MCF 10A (cell line): ENCODE measurements at regions not wholly inside any gene's neighbourhood (a gene's known extent, or its start where the extent isn't known, plus 50 kb on each side); places are given as distances from the start of the nearest gene placed in this dataset.

Source experiments
- BruUV-seq: library from RNA; stranded (reverse); fragments of 400-500 nt; replicated peaks from 2 replicates; lab custom pipeline; 2021; lab: Mats Ljungman, UMichigan
- CTCF ChIA-PET: fragments of 300-600 bp; sonication (Branson Sonifier 250); formaldehyde crosslinking; extraction: SDS; loops from one replicate; lab custom pipeline; 2021; ENCODE audit warnings: antibody characterized with exemption, inconsistent platforms; lab: Yijun Ruan, JAX
- POLR2A ChIA-PET: fragments of 300-600, 350-650 bp; sonication (Branson Sonifier 250); formaldehyde crosslinking; extraction: SDS; loops from one replicate; lab custom pipeline; 2020; ENCODE audit warnings: antibody characterized with exemption, inconsistent platforms; lab: Yijun Ruan, JAX
- DNase-seq: peaks from one replicate; pipeline ENCODE4 v3.0.0-alpha.2; 2018; ENCODE audit not compliant: unreplicated experiment
- H3K27ac Mint-ChIP-seq: one replicate; pipeline ENCODE4 v1.8.0; 2022; ENCODE audit warnings: mild to moderate bottlenecking, low read depth, mixed read lengths; ENCODE audit not compliant: unreplicated experiment
- H3K27me3 Mint-ChIP-seq: one replicate; pipeline ENCODE4 v1.8.0; 2022; ENCODE audit warnings: mixed read lengths; ENCODE audit not compliant: insufficient read depth, unreplicated experiment
- H3K36me3 Mint-ChIP-seq: one replicate; pipeline ENCODE4 v1.8.0; 2022; ENCODE audit warnings: mild to moderate bottlenecking, moderate library complexity, mixed read lengths; ENCODE audit not compliant: insufficient read depth, unreplicated experiment
- H3K4me1 Mint-ChIP-seq: one replicate; pipeline ENCODE4 v1.8.0; 2022; ENCODE audit warnings: mixed read lengths; ENCODE audit not compliant: insufficient read depth, unreplicated experiment
- H3K4me3 Mint-ChIP-seq: one replicate; pipeline ENCODE4 v1.8.0; 2022; ENCODE audit warnings: mild to moderate bottlenecking, moderate library complexity, mixed read lengths; ENCODE audit not compliant: unreplicated experiment
- H3K9me3 Mint-ChIP-seq: one replicate; pipeline ENCODE4 v1.8.0; 2022; ENCODE audit warnings: mixed read lengths; ENCODE audit not compliant: unreplicated experiment
- intact Hi-C: fragments of 100-400 bp; cut with micrococcal nuclease; formaldehyde crosslinking; loops from 2 replicates; pipeline ENCODE4 v1.14.1; 2022
- TF ChIP-seq, protein P1 (sequence below): fragments of 200-600 bp; IDR thresholded peaks from one replicate; pipeline ENCODE4 v1.8.0; 2022; ENCODE audit warnings: antibody characterized with exemption, mild to moderate bottlenecking; ENCODE audit not compliant: unreplicated experiment

DNA sequence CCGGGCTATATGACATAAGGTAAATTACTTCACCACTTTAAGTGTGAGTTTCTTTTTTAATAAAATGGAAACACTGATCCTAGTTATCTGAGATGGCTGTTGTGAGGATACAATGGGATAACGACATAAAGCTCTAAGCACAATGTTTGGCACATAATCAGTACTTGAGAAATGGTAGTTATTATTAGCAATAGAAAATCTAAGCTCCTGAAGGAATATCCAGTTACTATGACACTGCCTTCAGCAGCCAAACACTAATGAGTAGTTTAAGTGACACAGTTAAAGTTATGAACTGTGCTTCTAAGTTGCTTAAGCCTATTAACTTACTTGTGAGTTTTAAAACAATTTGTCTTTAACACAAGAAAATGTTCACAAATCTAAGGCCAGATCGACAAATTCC, 96.8 kb downstream of the ELAPOR2 start:
- DNase-seq = no peak
- BruUV-seq = no TSS peak
- intact Hi-C loops = no loop called here
- no peak overlapping the region for H3K27ac Mint-ChIP-seq
- ChIA-PET POLR2A (no interaction called here), CTCF (interaction anchor here (1.2 to 1.5 kb wide), 2 partner anchors 12 to 186 kb away, joined by 4 to 7 read pairs; no protein-coding TSS in a partner anchor)
- no peaks in the 10 kb centered on the region for H3K9me3 Mint-ChIP-seq
- TF ChIP-seq, protein P1, sequence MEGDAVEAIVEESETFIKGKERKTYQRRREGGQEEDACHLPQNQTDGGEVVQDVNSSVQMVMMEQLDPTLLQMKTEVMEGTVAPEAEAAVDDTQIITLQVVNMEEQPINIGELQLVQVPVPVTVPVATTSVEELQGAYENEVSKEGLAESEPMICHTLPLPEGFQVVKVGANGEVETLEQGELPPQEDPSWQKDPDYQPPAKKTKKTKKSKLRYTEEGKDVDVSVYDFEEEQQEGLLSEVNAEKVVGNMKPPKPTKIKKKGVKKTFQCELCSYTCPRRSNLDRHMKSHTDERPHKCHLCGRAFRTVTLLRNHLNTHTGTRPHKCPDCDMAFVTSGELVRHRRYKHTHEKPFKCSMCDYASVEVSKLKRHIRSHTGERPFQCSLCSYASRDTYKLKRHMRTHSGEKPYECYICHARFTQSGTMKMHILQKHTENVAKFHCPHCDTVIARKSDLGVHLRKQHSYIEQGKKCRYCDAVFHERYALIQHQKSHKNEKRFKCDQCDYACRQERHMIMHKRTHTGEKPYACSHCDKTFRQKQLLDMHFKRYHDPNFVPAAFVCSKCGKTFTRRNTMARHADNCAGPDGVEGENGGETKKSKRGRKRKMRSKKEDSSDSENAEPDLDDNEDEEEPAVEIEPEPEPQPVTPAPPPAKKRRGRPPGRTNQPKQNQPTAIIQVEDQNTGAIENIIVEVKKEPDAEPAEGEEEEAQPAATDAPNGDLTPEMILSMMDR = no peak
- no peaks in the 10 kb centered on the region for H3K27me3 Mint-ChIP-seq
- H3K4me3 Mint-ChIP-seq = no peak overlapping the region
- peaks cover 5% of the 10 kb centered on the region for H3K4me1 Mint-ChIP-seq
- H3K36me3 Mint-ChIP-seq = peaks cover 6% of the 10 kb centered on the region

DNA sequence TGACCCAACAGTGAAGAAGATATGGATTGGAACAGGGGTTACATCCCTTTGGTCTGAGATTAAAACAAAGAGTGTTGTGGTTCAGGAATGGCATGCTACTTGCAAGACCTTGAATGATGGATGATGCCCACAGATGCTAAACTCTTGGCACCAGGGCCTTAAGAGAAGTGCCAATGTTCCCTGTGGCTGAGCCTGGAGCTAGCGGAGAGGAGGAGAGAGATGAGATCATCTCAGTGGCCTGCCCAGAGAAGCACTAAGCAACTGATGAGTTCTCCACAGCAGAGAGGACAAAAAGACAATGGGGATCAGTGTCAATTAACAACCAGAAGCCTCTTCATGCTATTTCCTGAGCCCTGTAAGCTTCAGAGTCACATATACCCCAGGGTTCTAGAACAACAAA, 97.8 kb downstream of the ELAPOR2 start:
- POLR2A ChIA-PET = no interaction called here

DNA sequence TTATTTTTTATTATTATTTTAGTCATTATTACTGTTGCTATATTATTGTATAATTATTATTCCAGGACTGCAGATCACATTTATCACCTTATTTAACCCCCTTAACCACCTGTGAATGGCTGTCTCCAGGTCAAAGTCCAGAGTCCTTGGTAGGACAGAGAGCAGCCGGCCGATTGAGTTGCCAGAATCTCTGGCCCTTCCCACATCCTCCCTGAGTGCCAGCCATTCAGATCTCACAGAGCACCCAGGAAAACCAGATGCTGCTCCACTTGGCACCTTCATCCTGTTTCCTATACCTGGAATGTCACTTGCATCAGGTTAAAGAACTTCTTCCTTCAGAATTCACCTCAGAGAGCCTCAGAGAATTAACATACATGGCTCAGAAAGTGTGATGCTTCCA, 101.1 kb downstream of the ELAPOR2 start:
- CTCF ChIA-PET = no interaction called here
- intact Hi-C loops = no loop called here
- TF ChIP-seq, protein P1 = no peak
- no peaks in the 10 kb centered on the region for H3K9me3 Mint-ChIP-seq
- no peak for DNase-seq
- no TSS peak for BruUV-seq
- H3K4me3 Mint-ChIP-seq = no peak overlapping the region
- POLR2A ChIA-PET = no interaction called here
- H3K36me3 Mint-ChIP-seq = peaks cover 6% of the 10 kb centered on the region
- H3K27me3 Mint-ChIP-seq = peaks cover 14% of the 10 kb centered on the region
- H3K4me1 Mint-ChIP-seq = no peaks in the 10 kb centered on the region
- no peak overlapping the region for H3K27ac Mint-ChIP-seq

More for the DNA sequence above, 97.8 kb downstream of the ELAPOR2 start:
- Mint-ChIP-seq H3K27ac (no peak overlapping the region), H3K9me3 (no peaks in the 10 kb centered on the region), H3K4me1 (no peaks in the 10 kb centered on the region), H3K36me3 (peaks cover 6% of the 10 kb centered on the region), H3K4me3 (no peak overlapping the region), H3K27me3 (peaks cover 8% of the 10 kb centered on the region)
- CTCF ChIA-PET = interaction anchor here (0.6 to 1.5 kb wide), 3 partner anchors 11 to 187 kb away, joined by 3 to 7 read pairs (median 4); no protein-coding TSS in a partner anchor
- intact Hi-C loops = no loop called here
- BruUV-seq = no TSS peak
- TF ChIP-seq, protein P1 = no peak
- DNase-seq = no peak

DNA sequence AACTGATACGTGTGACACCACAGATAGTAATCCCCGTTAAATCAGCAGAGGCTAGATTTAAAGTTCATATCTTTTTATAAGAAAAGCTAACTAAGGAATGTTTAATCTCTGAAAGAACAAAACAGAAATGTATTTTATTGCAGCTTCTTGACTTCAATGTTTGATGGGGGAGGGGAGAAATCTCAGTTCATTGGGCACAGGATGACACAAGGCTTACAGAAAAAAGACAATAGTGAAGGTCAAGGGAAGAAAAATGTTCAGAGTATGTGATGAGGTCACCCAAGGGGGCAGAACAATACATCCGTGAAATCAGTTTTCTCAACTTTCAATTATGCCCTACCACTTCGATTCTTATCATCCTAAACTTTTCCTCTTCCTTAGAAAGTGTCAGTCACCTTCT, 102.9 kb downstream of the ELAPOR2 start:
- H3K27ac Mint-ChIP-seq = no peak overlapping the region
- ChIA-PET CTCF (interaction anchor here (0.5 to 0.9 kb wide), 5 partner anchors 10 to 192 kb away, joined by 3 to 5 read pairs (median 3); no protein-coding TSS in a partner anchor), POLR2A (no interaction called here)
- no peaks in the 10 kb centered on the region for H3K9me3 Mint-ChIP-seq
- H3K27me3 Mint-ChIP-seq = peaks cover 14% of the 10 kb centered on the region
- BruUV-seq = no TSS peak
- H3K4me1 Mint-ChIP-seq = no peaks in the 10 kb centered on the region
- peaks cover 6% of the 10 kb centered on the region for H3K36me3 Mint-ChIP-seq
- intact Hi-C loops = no loop called here
- TF ChIP-seq, protein P1 = no peak
- no peak for DNase-seq
- H3K4me3 Mint-ChIP-seq = no peak overlapping the region
